H9 (cell line): ENCODE measurements at regions not wholly inside any gene's neighbourhood (a gene's known extent, or its start where the extent isn't known, plus 50 kb on each side); places are given as distances from the start of the nearest gene placed in this dataset.

Experiments
- DNase-seq: peaks from one replicate; pipeline ENCODE4 v3.0.0-alpha.2; 2017
- H2AFZ ChIP-seq: one replicate; pipeline ENCODE4 v1.6.1; 2013; ENCODE audit warnings: mild to moderate bottlenecking, low read length, control low read depth, moderate library complexity
- H2AK5ac ChIP-seq: 2 replicates; pipeline ENCODE4 v1.6.1; 2013; ENCODE audit warnings: low read length, control low read depth, mixed read lengths; ENCODE audit not compliant: insufficient read length
- H2BK120ac ChIP-seq: one replicate; pipeline ENCODE4 v1.6.1; 2013; ENCODE audit warnings: low read depth, mild to moderate bottlenecking, low read length, control low read depth, inconsistent platforms; ENCODE audit not compliant: poor library complexity, severe bottlenecking
- H2BK12ac ChIP-seq: 2 replicates; pipeline ENCODE4 v1.6.1; 2013; ENCODE audit warnings: low read length, control low read depth, mixed read lengths, low read depth; ENCODE audit not compliant: insufficient read length
- H2BK15ac ChIP-seq: 2 replicates; pipeline ENCODE4 v1.6.1; 2013; ENCODE audit warnings: low read depth, low read length, control low read depth
- H2BK20ac ChIP-seq: one replicate; pipeline ENCODE4 v1.6.1; 2013; ENCODE audit warnings: low read depth, mild to moderate bottlenecking, low read length, control low read depth, inconsistent platforms; ENCODE audit not compliant: poor library complexity, severe bottlenecking
- H2BK5ac ChIP-seq: 2 replicates; pipeline ENCODE4 v1.6.1; 2013; ENCODE audit warnings: low read length, control low read depth, mixed read lengths; ENCODE audit not compliant: insufficient read length
- H3K14ac ChIP-seq: 2 replicates; pipeline ENCODE4 v1.6.1; 2013; ENCODE audit warnings: low read length, control low read depth; ENCODE audit not compliant: insufficient read depth
- H3K18ac ChIP-seq: 2 replicates; pipeline ENCODE4 v1.6.1; 2013; ENCODE audit warnings: low read depth, mild to moderate bottlenecking, mixed read lengths, low read length, control low read depth; ENCODE audit not compliant: insufficient read length
- H3K23ac ChIP-seq: 2 replicates; pipeline ENCODE4 v1.6.1; 2013; ENCODE audit warnings: low read length, control low read depth, mixed read lengths, low read depth; ENCODE audit not compliant: insufficient read length
- H3K23me2 ChIP-seq: 2 replicates; pipeline ENCODE4 v1.6.1; 2013; ENCODE audit warnings: low read depth, mild to moderate bottlenecking, mixed read lengths, low read length, control low read depth; ENCODE audit not compliant: insufficient read length, poor library complexity, severe bottlenecking
- H3K27ac ChIP-seq: 2 replicates; pipeline ENCODE4 v1.5.1; 2013; ENCODE audit warnings: low read length, control low read depth, mixed read lengths, low read depth; ENCODE audit not compliant: insufficient read length
- H3K27me3 ChIP-seq: 2 replicates; pipeline ENCODE4 v1.6.1; 2013; ENCODE audit warnings: low read length, control low read depth, inconsistent platforms; ENCODE audit not compliant: insufficient read depth
- H3K4ac ChIP-seq: 2 replicates; pipeline ENCODE4 v1.6.1; 2013; ENCODE audit warnings: low read depth, mild to moderate bottlenecking, control low read depth, inconsistent platforms, low read length, moderate library complexity
- H3K4me1 ChIP-seq: 2 replicates; pipeline ENCODE4 v1.6.1; 2013; ENCODE audit warnings: low read length, control low read depth, inconsistent platforms; ENCODE audit not compliant: insufficient read depth
- H3K4me2 ChIP-seq: 2 replicates; pipeline ENCODE4 v1.6.1; 2013; ENCODE audit warnings: low read length, control low read depth, mixed read lengths; ENCODE audit not compliant: insufficient read length, insufficient read depth
- H3K56ac ChIP-seq: 2 replicates; pipeline ENCODE4 v1.6.1; 2013; ENCODE audit warnings: low read depth, mild to moderate bottlenecking, mixed read lengths, low read length, control low read depth; ENCODE audit not compliant: insufficient read length
- H3K79me1 ChIP-seq: 2 replicates; pipeline ENCODE4 v1.6.1; 2013; ENCODE audit warnings: low read depth, mild to moderate bottlenecking, moderate library complexity, low read length, control low read depth, inconsistent platforms; ENCODE audit not compliant: insufficient read depth, poor library complexity, severe bottlenecking
- H3K79me2 ChIP-seq: 2 replicates; pipeline ENCODE4 v1.6.1; 2013; ENCODE audit warnings: low read length, control low read depth, inconsistent platforms; ENCODE audit not compliant: insufficient read depth
- H3K9ac ChIP-seq: 2 replicates; pipeline ENCODE4 v1.6.1; 2013; ENCODE audit warnings: low read length, control low read depth, mixed read lengths; ENCODE audit not compliant: insufficient read length; ENCODE audit errors: extremely low read depth
- H3K9me3 ChIP-seq: one replicate; pipeline ENCODE4 v1.6.1; 2013; ENCODE audit warnings: low read depth, low read length, inconsistent platforms; ENCODE audit not compliant: control insufficient read depth
- H3T11ph ChIP-seq: one replicate; pipeline ENCODE4 v1.6.1; 2013; ENCODE audit warnings: mild to moderate bottlenecking, low read length, control low read depth, inconsistent platforms
- H4K20me1 ChIP-seq: one replicate; pipeline ENCODE4 v1.6.1; 2013; ENCODE audit not compliant: control insufficient read depth, insufficient read length, insufficient read depth
- H4K5ac ChIP-seq: 2 replicates; pipeline ENCODE4 v1.6.1; 2013; ENCODE audit warnings: low read depth, mild to moderate bottlenecking, mixed read lengths, low read length, control low read depth; ENCODE audit not compliant: insufficient read length
- H4K8ac ChIP-seq: replicated peaks from 2 replicates; pipeline ENCODE4 v1.6.1; 2013; ENCODE audit warnings: low read length, control low read depth, mixed read lengths, low read depth; ENCODE audit not compliant: insufficient read length
- H4K91ac ChIP-seq: 2 replicates; pipeline ENCODE4 v1.6.1; 2013; ENCODE audit warnings: low read depth, mild to moderate bottlenecking, moderate library complexity, mixed read lengths, low read length, control low read depth; ENCODE audit not compliant: insufficient read length
- H3K27ac Mint-ChIP-seq, 3 experiments: 2 replicates in 2 of 3; 3 replicates in 1 of 3; pipeline ENCODE4 v1.8.0; 2020 to 2021; ENCODE audit warnings: mixed read lengths in 3 of 3, mild to moderate bottlenecking in 1 of 3, moderate library complexity in 1 of 3
- H3K27me3 Mint-ChIP-seq: 2 replicates; pipeline ENCODE4 v1.8.0; 2021; ENCODE audit warnings: low read depth, mild to moderate bottlenecking, moderate library complexity, mixed read lengths
- H3K36me3 Mint-ChIP-seq, 3 experiments: 2 replicates in 2 of 3; 3 replicates in 1 of 3; pipeline ENCODE4 v1.8.0; 2020 to 2021; ENCODE audit warnings: low read depth in 3 of 3, mixed read lengths in 3 of 3; ENCODE audit not compliant: insufficient read depth in 1 of 3
- H3K4me1 Mint-ChIP-seq, 2 experiments: 2 replicates each; pipeline ENCODE4 v1.8.0; 2020; ENCODE audit warnings: mixed read lengths in 2 of 2
- H3K4me3 Mint-ChIP-seq, 2 experiments: 2 replicates in 1 of 2; 3 replicates in 1 of 2; pipeline ENCODE4 v1.8.0; 2020 to 2021; ENCODE audit warnings: mild to moderate bottlenecking in 2 of 2, mixed read lengths in 2 of 2, moderate library complexity in 1 of 2
- H3K9me3 Mint-ChIP-seq, 2 experiments: 2 replicates in 1 of 2; 3 replicates in 1 of 2; pipeline ENCODE4 v1.8.0; 2020; ENCODE audit warnings: mild to moderate bottlenecking in 2 of 2, mixed read lengths in 2 of 2, moderate library complexity in 1 of 2
- CTCF ChIP-seq: fragments of 200-600 bp; sonication (generic); conservative IDR thresholded peaks from 3 replicates; pipeline ENCODE4 v1.8.0; 2021; ENCODE audit warnings: antibody characterized with exemption, mild to moderate bottlenecking
- WGBS: extraction: QIAGEN DNeasy Blood & Tissue Kit; methylation state at CpG from one replicate; pipeline ENCODE4 v1.1.7; 2013; ENCODE audit warnings: missing lambda C conversion rate, low lambda C conversion rate, mixed read lengths; ENCODE audit not compliant: insufficient read length; ENCODE audit errors: extremely low coverage; 5-methylcytosine and 5-hydroxymethylcytosine counted together

GRCh38 chr2:118554616-118555015 is 292.8 kb downstream of the EN1 start:
- H3K4me1 ChIP-seq, result no peaks in the 10 kb centered on the region
- no peak overlapping the region for H2BK12ac ChIP-seq
- peaks cover 3 to 5% of the 10 kb centered on the region in 2 experiments for H3K4me1 Mint-ChIP-seq
- no peaks in the 10 kb centered on the region for H3K79me1 ChIP-seq
- H3K9ac ChIP-seq, result no peak overlapping the region
- no peak overlapping the region for H2BK20ac ChIP-seq
- H2AFZ ChIP-seq, result no peak overlapping the region
- no peak overlapping the region for H2BK5ac ChIP-seq
- H3K4me3 Mint-ChIP-seq, result no peak overlapping the region
- no peak overlapping the region for H3T11ph ChIP-seq
- no peak for DNase-seq
- no peak overlapping the region for H4K91ac ChIP-seq
- H3K27me3 Mint-ChIP-seq, result no peaks in the 10 kb centered on the region; the same call in 1 of the 2 replicates
- no peak overlapping the region for H3K27ac ChIP-seq
- no peaks in the 10 kb centered on the region for H3K79me2 ChIP-seq
- no peaks in the 10 kb centered on the region for H3K36me3 Mint-ChIP-seq
- H4K8ac ChIP-seq, result no peak overlapping the region
- no peak overlapping the region for H3K14ac ChIP-seq
- H4K20me1 ChIP-seq, result no peaks in the 10 kb centered on the region
- H4K5ac ChIP-seq, result no peak overlapping the region
- H2AK5ac ChIP-seq, result no peak overlapping the region
- H3K9me3 Mint-ChIP-seq, result no peaks in the 10 kb centered on the region; a peak in 1 of 5 replicates
- TF ChIP-seq CTCF, result peak; percentile 46; the same call in 2 of the 3 replicates
- H2BK120ac ChIP-seq, result no peak overlapping the region
- no peak overlapping the region for H3K56ac ChIP-seq
- no peak overlapping the region for H3K27ac Mint-ChIP-seq
- no peaks in the 10 kb centered on the region for H3K23me2 ChIP-seq
- H2BK15ac ChIP-seq, result no peak overlapping the region
- H3K23ac ChIP-seq, result no peak overlapping the region
- no peak overlapping the region for H3K18ac ChIP-seq
- no peak overlapping the region for H3K4ac ChIP-seq
- H3K4me2 ChIP-seq, result no peak overlapping the region
- no peaks in the 10 kb centered on the region for H3K9me3 ChIP-seq
- no peaks in the 10 kb centered on the region for H3K27me3 ChIP-seq
- WGBS, result no CpG with 5 or more reads among the region's 4 CpGs
